Kidney epithelial cell (primary cell): ENCODE measurements at regions not wholly inside any gene's neighbourhood (a gene's known extent, or its start where the extent isn't known, plus 50 kb on each side); places are given as distances from the start of the nearest gene placed in this dataset.

Experiments used
- DNase-seq: peaks from one replicate; pipeline ENCODE4 v3.0.0-alpha.2; 2010; ENCODE audit warnings: low read depth
- H3K27me3 ChIP-seq: 2 replicates; pipeline ENCODE4 v1.6.0; 2011; ENCODE audit warnings: low read length; ENCODE audit not compliant: control insufficient read depth, insufficient read depth
- H3K36me3 ChIP-seq: 2 replicates; pipeline ENCODE4 v1.5.1; 2011; ENCODE audit warnings: low read length; ENCODE audit not compliant: control insufficient read depth, insufficient read depth
- H3K4me3 ChIP-seq: 2 replicates; pipeline ENCODE4 v1.5.1; 2011; ENCODE audit warnings: low read depth, mild to moderate bottlenecking, control low read depth, low read length
- CTCF ChIP-seq: IDR thresholded peaks from 2 replicates; pipeline ENCODE4 v1.5.1; 2011; ENCODE audit warnings: mild to moderate bottlenecking, moderate library complexity, low read length, control low read depth, inconsistent platforms; ENCODE audit not compliant: insufficient read depth, poor library complexity, severe bottlenecking

- H3K36me3 ChIP-seq, result no peaks in the 10 kb centered on the region
- TF ChIP-seq CTCF, result no peak
- H3K4me3 ChIP-seq, result no peak overlapping the region
- no peak for DNase-seq
- no peaks in the 10 kb centered on the region for H3K27me3 ChIP-seq
These were observed 378.3 kb downstream of the PPP1R2C start for GRCh38 chrX:42399632-42400024.

DNA sequence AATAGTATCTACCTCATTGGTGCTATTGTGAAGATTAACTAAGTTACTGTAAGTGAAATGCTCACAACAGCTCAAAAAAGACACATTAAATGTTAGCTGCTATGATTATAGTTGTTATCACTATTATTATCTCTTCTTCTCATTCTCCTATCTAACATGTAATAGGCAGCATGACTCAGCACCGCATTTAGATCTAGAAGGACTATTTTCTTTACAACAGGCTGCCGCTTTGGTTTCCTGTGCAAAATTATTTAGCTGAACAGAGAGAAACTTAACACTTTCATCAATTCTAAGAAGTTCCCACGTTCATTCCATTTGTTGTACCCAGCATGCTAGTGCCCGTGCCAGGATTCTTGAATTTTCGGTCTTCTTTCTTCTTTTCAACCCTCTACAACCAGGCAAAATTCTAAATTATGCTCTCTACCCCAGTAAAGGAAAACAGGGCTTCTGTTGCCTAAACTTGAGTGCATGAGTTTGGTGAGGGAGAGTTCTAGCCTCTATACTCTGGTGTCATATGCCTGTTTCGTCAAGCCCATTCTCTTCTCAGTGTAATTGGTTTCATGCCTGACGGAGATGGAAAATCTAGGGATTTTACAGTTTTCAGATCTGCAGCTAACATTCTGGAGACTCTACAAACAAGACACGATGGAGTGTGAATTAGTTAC lies 378.9 kb downstream of the PPP1R2C start:
- no peak for DNase-seq
- no peak overlapping the region for H3K4me3 ChIP-seq
- H3K27me3 ChIP-seq, result no peaks in the 10 kb centered on the region
- H3K36me3 ChIP-seq, result no peaks in the 10 kb centered on the region
- TF ChIP-seq CTCF, result no peak

GRCh38 chrX:42396136-42396535 lies 381.8 kb downstream of the PPP1R2C start:
- Histone ChIP-seq H3K27me3 (no peaks in the 10 kb centered on the region), H3K36me3 (no peaks in the 10 kb centered on the region), H3K4me3 (no peak overlapping the region)
- no peak for DNase-seq
- no peak for TF ChIP-seq CTCF

DNA sequence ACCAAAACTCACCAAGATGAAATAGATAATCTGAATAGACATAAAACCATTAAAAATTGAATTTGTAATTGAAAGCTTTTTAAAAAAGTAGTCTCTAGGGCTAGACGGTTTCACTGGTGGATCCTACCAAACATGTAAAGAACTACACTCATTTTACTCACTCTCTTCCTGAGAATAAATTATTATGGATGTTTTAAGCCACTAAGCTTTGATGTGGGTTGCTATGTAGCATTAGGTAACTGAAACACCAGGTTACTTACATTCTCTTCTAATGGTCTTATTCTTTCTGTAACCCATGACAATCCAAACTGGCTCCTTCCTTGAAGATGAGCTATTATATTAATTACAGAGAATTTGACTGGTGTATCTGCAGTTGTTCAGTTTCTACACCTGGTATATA lies 385.1 kb downstream of the PPP1R2C start:
- DNase-seq, result no peak
- H3K36me3 ChIP-seq, result no peaks in the 10 kb centered on the region
- H3K27me3 ChIP-seq, result no peaks in the 10 kb centered on the region
- TF ChIP-seq CTCF, result no peak
- no peak overlapping the region for H3K4me3 ChIP-seq

GRCh38 chrX:42386681-42387080 lies 391.3 kb downstream of the PPP1R2C start:
- no peak for TF ChIP-seq CTCF
- no peak for DNase-seq
- Histone ChIP-seq H3K4me3 (no peak overlapping the region), H3K27me3 (no peaks in the 10 kb centered on the region), H3K36me3 (no peaks in the 10 kb centered on the region)

GRCh38 chrX:42385730-42386129 lies 392.2 kb downstream of the PPP1R2C start:
- Histone ChIP-seq H3K4me3 (no peak overlapping the region), H3K36me3 (no peaks in the 10 kb centered on the region), H3K27me3 (no peaks in the 10 kb centered on the region)
- no peak for DNase-seq
- no peak for TF ChIP-seq CTCF
